GM12878 (cell line): ENCODE measurements at regions not wholly inside any gene's neighbourhood (a gene's known extent, or its start where the extent isn't known, plus 50 kb on each side); places are given as distances from the start of the nearest gene placed in this dataset.

ENCODE experiments used
- ATAC-seq: fragments of 200-7000 bp; cut with Tn5 transposase; 3 replicates; pipeline ENCODE4 v1.9.1; 2020; ENCODE audit warnings: mild to moderate bottlenecking, moderate library complexity
- BruUV-seq: library from RNA; stranded (reverse); fragments of 400-500 nt; replicated peaks from 2 replicates; lab custom pipeline; 2021; lab: Mats Ljungman, UMichigan
- CTCF ChIA-PET: fragments of 300-600 bp; sonication (Branson Sonifier 250); formaldehyde crosslinking; extraction: SDS; loops from one replicate; lab custom pipeline; 2021; ENCODE audit warnings: inconsistent platforms; lab: Yijun Ruan, JAX
- POLR2A ChIA-PET: fragments of 350-600 bp; formaldehyde crosslinking; extraction: SDS; loops from one replicate; lab custom pipeline; 2021; ENCODE audit warnings: inconsistent platforms; lab: Charles Lee
- RAD21 ChIA-PET: fragments of 300-600 bp; sonication (Branson Sonifier 250); formaldehyde crosslinking; loops from one replicate; lab custom pipeline; 2023; ENCODE audit warnings: antibody characterized with exemption; ENCODE audit not compliant: unreplicated experiment; lab: Charles Lee
- SMC1A ChIA-PET: fragments of 300-600 bp; sonication (Branson Sonifier 250); formaldehyde crosslinking; loops from one replicate; lab custom pipeline; 2023; ENCODE audit not compliant: unreplicated experiment, uncharacterized antibody; lab: Charles Lee
- DNase-seq: peaks from one replicate; pipeline ENCODE4 v3.0.0-alpha.2; 2011; ENCODE audit warnings: low read depth, low spot score
- FAIRE-seq: peaks from 3 replicates; lab custom pipeline; 2011; peaks lifted over from hg19 to GRCh38; lab: Jason Lieb, UNC
- H2AFZ ChIP-seq: 2 replicates; pipeline ENCODE4 v1.6.0; 2011; ENCODE audit warnings: low read depth, low read length, control low read depth; ENCODE audit not compliant: control insufficient read depth
- H3K27ac ChIP-seq: 2 replicates; pipeline ENCODE4 v1.5.1; 2011; ENCODE audit warnings: control low read depth; ENCODE audit not compliant: control insufficient read depth, insufficient read depth
- H3K27me3 ChIP-seq, 2 experiments: replicated peaks in 1 of 2; 2 replicates each; pipeline versions ENCODE4 v1.6.0 to v1.6.1; 2011; ENCODE audit warnings: low read length in 1 of 2; ENCODE audit not compliant: control insufficient read depth in 2 of 2, insufficient read depth in 2 of 2
- H3K36me3 ChIP-seq, 2 experiments: 2 replicates each; pipeline ENCODE4 v1.5.1; 2011; ENCODE audit warnings: low read length in 1 of 2; ENCODE audit not compliant: control insufficient read depth in 2 of 2, insufficient read depth in 2 of 2
- H3K4me1 ChIP-seq: 2 replicates; pipeline ENCODE4 v1.6.1; 2011; ENCODE audit warnings: mild to moderate bottlenecking, low read length, moderate library complexity, mixed read lengths; ENCODE audit not compliant: control insufficient read depth, insufficient read depth
- H3K4me2 ChIP-seq: 2 replicates; pipeline ENCODE4 v1.6.0; 2011; ENCODE audit warnings: control low read depth; ENCODE audit not compliant: control insufficient read depth, insufficient read depth
- H3K4me3 ChIP-seq: fragments of 200-600 bp; sonication (generic); 2 replicates; pipeline ENCODE4 v1.5.1; 2016
- H3K79me2 ChIP-seq: 2 replicates; pipeline ENCODE4 v1.6.0; 2011; ENCODE audit warnings: low read length; ENCODE audit not compliant: control insufficient read depth, insufficient read depth
- H3K9ac ChIP-seq: 2 replicates; pipeline ENCODE4 v1.8.0; 2011; ENCODE audit warnings: low read length, control low read depth, mixed read lengths; ENCODE audit not compliant: control insufficient read depth, insufficient read depth
- H3K9me3 ChIP-seq: replicated peaks from 3 replicates; pipeline ENCODE4 v1.5.1; 2011; ENCODE audit warnings: mild to moderate bottlenecking, low read length; ENCODE audit not compliant: control insufficient read depth, insufficient read depth
- H4K20me1 ChIP-seq: 2 replicates; pipeline ENCODE4 v1.6.0; 2011; ENCODE audit not compliant: control insufficient read depth, insufficient read depth
- ATF7 ChIP-seq: fragments of 450-650 bp; IDR thresholded peaks from 2 replicates; pipeline ENCODE4 v1.6.1; 2016; ENCODE audit warnings: low read depth, mild to moderate bottlenecking
- EZH2 ChIP-seq: IDR thresholded peaks from 2 replicates; pipeline ENCODE4 v1.6.1; 2012; ENCODE audit warnings: low read depth, mild to moderate bottlenecking, control low read depth, inconsistent platforms, low read length, borderline replicate concordance; ENCODE audit not compliant: control insufficient read depth
- GABPA ChIP-seq: IDR thresholded peaks from 2 replicates; pipeline ENCODE4 v1.6.1; 2014; ENCODE audit warnings: antibody characterized with exemption, low read depth, mild to moderate bottlenecking, inconsistent platforms
- NFYA ChIP-seq: IDR thresholded peaks from 2 replicates; pipeline ENCODE4 v1.6.1; 2011; ENCODE audit warnings: low read depth, mild to moderate bottlenecking, low read length, improper control_type of control experiment, borderline replicate concordance
- POLR2AphosphoS5 ChIP-seq: IDR thresholded peaks from 2 replicates; pipeline ENCODE4 v1.6.1; 2011; ENCODE audit warnings: mild to moderate bottlenecking, low read length, inconsistent platforms
- RAD21 ChIP-seq: IDR thresholded peaks from 2 replicates; pipeline ENCODE4 v1.6.1; 2011; ENCODE audit warnings: mild to moderate bottlenecking, low read depth, low read length, moderate library complexity; ENCODE audit not compliant: insufficient read depth
- RUNX3 ChIP-seq: IDR thresholded peaks from 2 replicates; pipeline ENCODE4 v1.6.1; 2012; ENCODE audit warnings: low read length, inconsistent platforms
- YBX1 ChIP-seq: fragments of 450-650 bp; IDR thresholded peaks from 2 replicates; pipeline ENCODE4 v1.6.1; 2016; ENCODE audit warnings: antibody characterized with exemption
- ZNF217 ChIP-seq: fragments of 450-650 bp; IDR thresholded peaks from 2 replicates; pipeline ENCODE4 v1.6.1; 2017; ENCODE audit warnings: antibody characterized with exemption, mild to moderate bottlenecking
- ZNF384 ChIP-seq: IDR thresholded peaks from 2 replicates; pipeline ENCODE4 v1.6.1; 2012; ENCODE audit warnings: low read depth, mild to moderate bottlenecking, low read length, improper control_type of control experiment, borderline replicate concordance
- ZSCAN29 ChIP-seq: fragments of 450-650 bp; IDR thresholded peaks from 2 replicates; pipeline ENCODE4 v1.6.1; 2017; ENCODE audit warnings: mild to moderate bottlenecking, moderate library complexity
- WGBS: methylation state at CpG from one replicate; pipeline ENCODE4 v1.1.6; 2016; ENCODE audit warnings: low lambda C conversion rate; ENCODE audit not compliant: insufficient replicate concordance, insufficient coverage; ENCODE audit errors: missing lambda C conversion rate; 5-methylcytosine and 5-hydroxymethylcytosine counted together
- in situ Hi-C: fragments of 300-500 bp; cut with MboI; formaldehyde crosslinking; loops from 9 replicates; pipeline ENCODE4 v1.14.3; 2018; ENCODE audit warnings: mixed read lengths
- intact Hi-C: fragments of 100-400 bp; cut with micrococcal nuclease; formaldehyde crosslinking; loops from one replicate; pipeline ENCODE4 v1.14.2; 2022; ENCODE audit not compliant: unreplicated experiment

GRCh38 chr11:29534836-29535235 is 482.0 kb downstream of the KCNA4 start:
- CTCF ChIA-PET, result interaction anchor here (1.2 to 1.4 kb wide), 3 partner anchors 8 to 593 kb away, joined by 3 to 4 read pairs (median 3); no protein-coding TSS in a partner anchor
- intact Hi-C loops, result no loop called here

DNA sequence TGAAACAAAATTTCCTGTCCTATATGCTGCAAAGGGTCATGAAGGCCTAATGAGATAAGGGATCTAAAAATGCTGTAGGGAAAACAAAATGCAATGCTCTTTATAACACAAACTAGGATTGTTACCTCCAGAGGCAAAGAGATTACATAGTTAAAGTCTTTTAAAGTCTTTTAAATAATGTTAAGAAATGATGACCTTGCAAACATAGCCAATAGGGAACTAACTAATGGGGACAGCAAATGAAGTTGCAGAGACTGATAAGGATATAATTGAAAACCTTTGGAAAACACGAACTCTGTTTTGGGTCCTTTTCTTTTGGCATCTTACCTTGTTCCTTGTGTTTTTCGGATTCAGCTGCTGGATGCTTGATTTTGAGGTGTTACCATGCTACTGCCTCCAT is 485.9 kb downstream of the KCNA4 start:
- ChIA-PET CTCF (interaction anchor here (1.2 kb wide), 1 partner anchor 98 kb away, joined by 3 read pairs; no protein-coding TSS in a partner anchor), SMC1A (no interaction called here), POLR2A (no interaction called here), RAD21 (no interaction called here)
- 0% methylated on average over 2 of the region's 2 CpGs for WGBS
- intact Hi-C loops, result no loop called here
- TF ChIP-seq POLR2AphosphoS5 (no peak), ATF7 (no peak)
- DNase-seq (no peak), ATAC-seq (no peak), FAIRE-seq (no peak)
- no peaks in the 10 kb centered on the region for H3K9me3 ChIP-seq
- no peaks in the 10 kb centered on the region for H3K36me3 ChIP-seq
- H2AFZ ChIP-seq, result no peak overlapping the region
- no peaks in the 10 kb centered on the region for H3K27me3 ChIP-seq
- no TSS peak for BruUV-seq
- no peak overlapping the region for H3K27ac ChIP-seq
- H3K9ac ChIP-seq, result no peak overlapping the region
- no peaks in the 10 kb centered on the region for H3K4me1 ChIP-seq
- no peaks in the 10 kb centered on the region for H4K20me1 ChIP-seq
- no peaks in the 10 kb centered on the region for H3K79me2 ChIP-seq
- H3K4me2 ChIP-seq, result no peak overlapping the region
- no peak overlapping the region for H3K4me3 ChIP-seq
- in situ Hi-C loops, result no loop called here

More at GRCh38 chr11:29534836-29535235, 482.0 kb downstream of the KCNA4 start:
- Histone ChIP-seq H3K9ac (no peak overlapping the region), H3K79me2 (no peaks in the 10 kb centered on the region), H3K9me3 (no peaks in the 10 kb centered on the region), H3K4me3 (no peak overlapping the region), H3K27ac (no peak overlapping the region), H3K36me3 (no peaks in the 10 kb centered on the region), H3K27me3 (no peaks in the 10 kb centered on the region), H3K4me2 (no peak overlapping the region)
- no peak for DNase-seq
- TF ChIP-seq YBX1 (no peak), EZH2 (no peak), ZNF384 (no peak), RUNX3 (no peak), NFYA (no peak), ZSCAN29 (no peak), GABPA (no peak), ZNF217 (no peak), RAD21 (no peak)
- TF ChIP-seq, all 136 proteins: peak for 0
- POLR2A ChIA-PET, result no interaction called here
- Histone ChIP-seq H4K20me1 (no peaks in the 10 kb centered on the region), H3K4me1 (no peaks in the 10 kb centered on the region), H2AFZ (no peak overlapping the region)
- RAD21 ChIA-PET, result no interaction called here
- FAIRE-seq (no peak), ATAC-seq (no peak)
- no TSS peak for BruUV-seq
- in situ Hi-C loops, result no loop called here
- SMC1A ChIA-PET, result no interaction called here
